ENCODE measurements at regions not wholly inside any gene's neighbourhood (a gene's known extent, or its start where the extent isn't known, plus 50 kb on each side); places are given as distances from the start of the nearest gene placed in this dataset.
"Not testable (repeated sequence)": the region's sequence is repeated elsewhere in the genome, so short reads cannot be mapped to it uniquely, and the experiment has no call there.

DNA sequence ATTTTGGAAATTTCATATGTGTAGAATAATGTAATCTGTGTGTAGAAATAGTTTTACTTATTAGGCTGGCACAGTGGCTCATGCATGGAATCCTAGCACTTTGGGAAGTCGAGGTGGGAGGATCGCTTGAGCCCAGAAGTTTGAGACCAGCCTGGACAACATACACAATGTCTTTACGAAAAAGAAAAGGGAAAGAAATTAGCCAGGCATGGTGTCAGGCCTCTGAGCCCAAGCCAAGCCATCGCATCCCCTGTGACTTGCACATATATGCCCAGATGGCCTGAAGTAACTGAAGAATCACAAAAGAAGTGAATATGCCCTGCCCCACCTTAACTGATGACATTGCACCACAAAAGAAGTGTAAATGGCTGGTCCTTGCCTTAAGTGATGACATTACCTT, 491.3 kb downstream of the DISC1 start:
- TF ChIP-seq, protein P1, sequence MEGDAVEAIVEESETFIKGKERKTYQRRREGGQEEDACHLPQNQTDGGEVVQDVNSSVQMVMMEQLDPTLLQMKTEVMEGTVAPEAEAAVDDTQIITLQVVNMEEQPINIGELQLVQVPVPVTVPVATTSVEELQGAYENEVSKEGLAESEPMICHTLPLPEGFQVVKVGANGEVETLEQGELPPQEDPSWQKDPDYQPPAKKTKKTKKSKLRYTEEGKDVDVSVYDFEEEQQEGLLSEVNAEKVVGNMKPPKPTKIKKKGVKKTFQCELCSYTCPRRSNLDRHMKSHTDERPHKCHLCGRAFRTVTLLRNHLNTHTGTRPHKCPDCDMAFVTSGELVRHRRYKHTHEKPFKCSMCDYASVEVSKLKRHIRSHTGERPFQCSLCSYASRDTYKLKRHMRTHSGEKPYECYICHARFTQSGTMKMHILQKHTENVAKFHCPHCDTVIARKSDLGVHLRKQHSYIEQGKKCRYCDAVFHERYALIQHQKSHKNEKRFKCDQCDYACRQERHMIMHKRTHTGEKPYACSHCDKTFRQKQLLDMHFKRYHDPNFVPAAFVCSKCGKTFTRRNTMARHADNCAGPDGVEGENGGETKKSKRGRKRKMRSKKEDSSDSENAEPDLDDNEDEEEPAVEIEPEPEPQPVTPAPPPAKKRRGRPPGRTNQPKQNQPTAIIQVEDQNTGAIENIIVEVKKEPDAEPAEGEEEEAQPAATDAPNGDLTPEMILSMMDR (IDR thresholded peaks at IDR 0.05) = not testable (repeated sequence)
- TF ChIP-seq, protein P2, sequence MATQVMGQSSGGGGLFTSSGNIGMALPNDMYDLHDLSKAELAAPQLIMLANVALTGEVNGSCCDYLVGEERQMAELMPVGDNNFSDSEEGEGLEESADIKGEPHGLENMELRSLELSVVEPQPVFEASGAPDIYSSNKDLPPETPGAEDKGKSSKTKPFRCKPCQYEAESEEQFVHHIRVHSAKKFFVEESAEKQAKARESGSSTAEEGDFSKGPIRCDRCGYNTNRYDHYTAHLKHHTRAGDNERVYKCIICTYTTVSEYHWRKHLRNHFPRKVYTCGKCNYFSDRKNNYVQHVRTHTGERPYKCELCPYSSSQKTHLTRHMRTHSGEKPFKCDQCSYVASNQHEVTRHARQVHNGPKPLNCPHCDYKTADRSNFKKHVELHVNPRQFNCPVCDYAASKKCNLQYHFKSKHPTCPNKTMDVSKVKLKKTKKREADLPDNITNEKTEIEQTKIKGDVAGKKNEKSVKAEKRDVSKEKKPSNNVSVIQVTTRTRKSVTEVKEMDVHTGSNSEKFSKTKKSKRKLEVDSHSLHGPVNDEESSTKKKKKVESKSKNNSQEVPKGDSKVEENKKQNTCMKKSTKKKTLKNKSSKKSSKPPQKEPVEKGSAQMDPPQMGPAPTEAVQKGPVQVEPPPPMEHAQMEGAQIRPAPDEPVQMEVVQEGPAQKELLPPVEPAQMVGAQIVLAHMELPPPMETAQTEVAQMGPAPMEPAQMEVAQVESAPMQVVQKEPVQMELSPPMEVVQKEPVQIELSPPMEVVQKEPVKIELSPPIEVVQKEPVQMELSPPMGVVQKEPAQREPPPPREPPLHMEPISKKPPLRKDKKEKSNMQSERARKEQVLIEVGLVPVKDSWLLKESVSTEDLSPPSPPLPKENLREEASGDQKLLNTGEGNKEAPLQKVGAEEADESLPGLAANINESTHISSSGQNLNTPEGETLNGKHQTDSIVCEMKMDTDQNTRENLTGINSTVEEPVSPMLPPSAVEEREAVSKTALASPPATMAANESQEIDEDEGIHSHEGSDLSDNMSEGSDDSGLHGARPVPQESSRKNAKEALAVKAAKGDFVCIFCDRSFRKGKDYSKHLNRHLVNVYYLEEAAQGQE (IDR thresholded peaks at IDR 0.05; ENCODE audit: insufficient read depth in 1 of 2, low read depth in 2 of 2, low read length in 1 of 2) = not testable (repeated sequence)
- not testable (repeated sequence) for TF ChIP-seq SIN3A (IDR thresholded peaks at IDR 0.05; ENCODE audit: borderline replicate concordance, insufficient read depth, low read depth, low read length); POLR2AphosphoS5 (IDR thresholded peaks at IDR 0.05; ENCODE audit: low read depth, low read length); TCF7L2 (IDR thresholded peaks at IDR 0.05; ENCODE audit: low read depth, low read length)
